ENCODE measurements at regions not wholly inside any gene's neighbourhood (a gene's known extent, or its start where the extent isn't known, plus 50 kb on each side); places are given as distances from the start of the nearest gene placed in this dataset.

DNA sequence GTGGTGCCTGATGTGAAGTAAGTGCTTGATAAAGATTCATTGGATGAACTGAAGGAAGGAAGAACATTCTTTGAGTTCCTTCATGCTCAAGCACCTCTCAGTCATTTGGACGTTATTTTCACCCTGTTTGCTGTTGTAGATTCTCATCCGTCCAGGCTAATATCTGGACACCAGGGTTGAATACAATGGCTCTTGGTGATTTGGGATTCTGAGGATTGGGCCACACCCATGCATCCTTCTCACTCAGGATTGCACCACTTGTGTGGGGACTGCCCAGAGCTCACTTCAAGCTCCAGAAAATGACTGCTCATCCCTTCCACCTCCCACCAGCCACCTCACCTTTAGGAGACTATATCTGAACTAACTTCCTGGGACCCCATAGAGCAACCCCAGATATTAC lies 117.1 kb upstream of the IPO9 start:
- DNase-seq, result no peak

DNA sequence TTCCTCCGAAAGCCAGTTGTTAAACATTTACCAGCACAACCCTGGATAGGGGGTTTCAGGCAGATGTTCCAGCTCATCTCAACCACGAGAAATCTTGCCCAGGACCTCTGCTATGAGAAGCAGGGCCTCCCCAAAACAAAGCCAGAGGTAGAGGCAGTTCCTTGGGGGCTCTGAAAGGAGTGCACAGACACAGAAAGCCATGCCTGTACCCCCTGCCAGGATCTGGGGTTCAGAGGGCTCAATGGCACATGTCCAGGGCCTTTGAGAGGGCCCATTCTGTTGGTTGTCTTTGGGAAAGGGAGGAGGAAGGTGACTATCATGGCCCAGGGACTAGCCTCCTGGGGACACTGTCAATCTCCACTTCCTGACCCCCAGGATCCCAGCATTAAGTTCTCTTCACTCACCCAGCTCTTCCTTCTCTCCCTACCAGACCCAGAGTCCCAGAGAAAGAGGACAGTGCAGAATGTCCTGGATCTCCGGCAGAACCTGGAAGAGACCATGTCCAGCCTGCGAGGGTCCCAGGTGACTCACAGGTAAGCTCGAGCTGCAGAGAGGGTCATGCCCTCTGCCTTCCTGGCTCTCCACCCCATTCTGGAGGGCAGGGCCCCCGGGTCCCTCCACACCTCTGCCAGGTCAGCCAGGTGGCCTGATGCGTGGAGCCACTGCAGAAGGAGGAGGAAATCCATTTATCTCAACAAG lies 116.4 kb upstream of the IPO9 start:
- DNase-seq, result no peak

DNA sequence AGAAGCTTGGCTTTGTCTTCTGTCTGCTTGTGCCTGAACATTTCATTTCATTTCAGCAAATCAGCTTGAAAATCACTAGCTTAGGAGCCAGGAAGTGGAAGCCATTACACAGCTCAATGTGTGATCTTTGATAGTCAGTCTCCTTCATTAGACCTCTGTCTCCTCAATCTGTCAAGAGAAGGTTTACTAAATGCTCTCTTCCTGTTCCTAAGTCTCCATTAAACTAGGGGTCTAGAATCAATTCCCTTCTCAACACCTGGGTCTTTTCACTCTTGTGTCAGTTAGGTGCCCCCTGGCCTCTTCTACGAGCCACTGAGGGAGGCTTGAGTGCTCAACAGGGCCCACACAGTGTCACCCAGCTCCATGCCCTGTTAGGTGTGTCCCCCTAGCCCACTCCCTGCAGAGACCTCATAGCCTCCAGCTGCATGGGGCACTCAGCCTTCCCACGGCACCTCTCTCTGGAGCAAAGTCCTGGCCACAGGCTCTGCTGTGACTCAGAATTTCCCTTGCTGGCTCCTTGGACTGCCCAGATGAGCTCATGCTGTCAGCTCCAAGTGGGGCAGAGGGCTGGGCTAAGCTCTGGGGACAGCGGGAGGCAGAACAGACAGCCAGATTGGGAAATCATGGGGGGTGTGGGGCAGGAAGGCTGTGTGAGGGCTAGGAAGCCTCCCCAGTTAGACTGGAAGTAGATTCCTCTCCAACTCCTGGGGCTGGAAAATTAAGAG lies 115.7 kb upstream of the IPO9 start:
- no peak for DNase-seq

DNA sequence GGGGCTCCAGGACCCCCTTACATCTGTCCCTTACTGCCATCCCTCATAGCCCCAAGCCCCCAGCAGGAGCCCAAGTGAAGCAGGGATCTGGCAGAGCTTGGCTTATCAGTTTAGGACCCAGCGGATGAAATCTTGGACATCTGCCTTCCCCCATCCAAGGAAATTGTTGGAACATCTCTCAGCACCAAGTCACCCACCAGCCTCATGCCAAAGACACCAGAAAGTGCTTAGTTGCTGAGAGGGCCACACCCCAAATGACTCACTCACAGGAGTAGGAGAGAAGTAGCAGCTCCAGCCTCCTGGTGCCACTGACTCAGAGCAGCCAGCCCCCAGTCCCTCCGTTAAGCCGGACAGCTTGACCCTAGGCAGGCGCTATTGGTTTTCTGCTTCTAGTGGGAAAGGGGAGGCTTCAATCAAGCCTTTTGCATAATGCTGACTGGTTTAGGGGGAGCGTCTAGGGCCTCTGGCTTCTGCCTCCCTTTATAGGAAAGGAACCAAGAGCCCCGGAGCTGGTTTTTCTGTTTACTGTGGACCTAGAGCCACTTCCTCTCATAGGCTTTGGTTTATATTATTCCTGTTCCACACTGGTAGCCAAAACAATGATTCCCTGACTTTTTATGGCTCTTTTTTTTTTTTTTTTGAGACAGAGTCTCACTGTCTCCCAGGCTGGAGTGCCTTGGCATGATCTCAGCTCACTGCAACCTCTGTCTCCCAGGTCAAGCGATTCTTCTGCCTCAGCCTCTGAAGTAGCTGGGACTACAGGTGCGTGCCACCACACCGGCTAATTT lies 114.2 kb upstream of the IPO9 start:
- no peak for DNase-seq

DNA sequence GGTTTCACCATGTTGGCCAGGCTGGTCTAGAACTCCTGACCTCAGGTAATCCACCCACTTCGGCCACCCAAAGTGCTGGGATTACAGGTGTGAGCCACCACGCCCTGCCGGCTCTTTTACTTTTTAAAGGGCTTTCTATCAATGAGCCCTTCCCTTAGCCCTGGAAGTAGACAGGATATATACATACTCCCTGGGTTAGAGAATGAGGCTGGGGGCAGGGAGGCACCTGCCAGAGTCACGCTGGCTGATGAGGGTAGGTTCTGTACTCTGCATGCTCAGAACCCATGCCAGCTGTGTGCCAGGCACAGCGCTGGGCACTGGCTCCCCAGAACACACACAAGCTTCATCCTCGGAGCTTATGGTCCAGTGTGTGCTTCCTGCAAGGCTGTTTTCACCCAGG lies 113.6 kb upstream of the IPO9 start:
- no peak for DNase-seq

DNA sequence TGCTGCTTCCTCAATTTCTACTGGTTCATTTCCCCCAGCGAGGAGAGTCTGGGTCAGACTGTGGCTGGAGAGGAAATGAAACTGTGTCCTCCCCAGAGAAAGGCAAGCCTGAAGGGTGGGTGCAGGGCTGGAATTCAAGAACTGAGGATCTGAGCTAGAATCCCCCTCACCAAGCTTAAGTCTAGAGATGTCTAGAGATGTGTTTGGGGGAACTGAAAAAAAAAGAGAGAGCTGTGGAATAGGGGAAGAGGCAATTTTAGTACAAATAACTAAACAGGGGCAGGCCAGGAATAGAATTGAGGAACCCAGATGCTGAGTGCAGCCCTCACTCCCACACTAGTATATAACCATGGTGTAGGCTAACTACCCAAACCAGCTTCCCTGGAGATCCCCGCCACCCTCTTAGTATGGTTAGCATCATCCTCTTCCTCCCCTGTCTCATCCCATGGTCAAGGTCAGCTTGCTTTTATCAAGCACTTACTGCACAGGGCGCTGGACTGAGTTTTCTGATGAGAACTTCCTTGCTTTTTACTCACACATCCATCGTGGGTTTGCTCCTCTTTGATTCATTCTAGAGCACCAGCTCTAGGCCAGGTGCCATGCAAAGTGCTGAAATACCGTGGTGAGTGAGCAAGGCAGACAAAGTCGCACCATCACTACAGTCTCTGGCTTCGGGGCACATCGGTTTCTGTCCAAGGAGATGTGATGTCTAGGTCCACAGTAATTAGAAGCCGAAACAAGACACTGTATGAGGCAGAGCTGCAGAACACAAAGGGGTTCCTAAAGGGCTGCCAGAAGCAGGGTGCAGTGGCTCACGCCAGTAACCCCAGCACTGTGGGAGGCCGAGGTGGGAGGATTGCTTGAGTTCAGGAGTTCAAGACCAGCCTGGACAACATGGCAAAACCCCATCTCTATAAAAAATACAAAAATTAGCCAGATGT lies 112.9 kb upstream of the IPO9 start:
- no peak for DNase-seq

DNA sequence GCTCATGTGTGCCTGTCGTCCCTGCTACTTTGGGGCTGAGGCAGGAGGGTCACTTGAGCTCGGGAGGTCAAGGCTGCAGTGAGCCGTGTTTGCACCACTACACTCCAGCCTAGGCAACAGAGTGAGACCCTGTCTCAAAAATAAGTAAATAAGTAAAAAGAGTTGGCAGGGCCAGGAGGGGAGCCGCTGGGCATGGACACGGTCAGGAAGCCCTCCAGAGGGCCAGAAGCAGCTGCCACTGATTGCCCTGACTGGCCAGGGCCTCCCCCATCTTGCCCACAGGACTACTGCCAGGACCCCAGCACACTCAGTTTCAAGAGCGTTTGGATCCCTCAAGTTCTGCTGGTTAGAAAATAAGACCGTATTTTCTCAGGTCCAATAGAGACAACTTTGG lies 112.2 kb upstream of the IPO9 start:
- DNase-seq, result no peak

DNA sequence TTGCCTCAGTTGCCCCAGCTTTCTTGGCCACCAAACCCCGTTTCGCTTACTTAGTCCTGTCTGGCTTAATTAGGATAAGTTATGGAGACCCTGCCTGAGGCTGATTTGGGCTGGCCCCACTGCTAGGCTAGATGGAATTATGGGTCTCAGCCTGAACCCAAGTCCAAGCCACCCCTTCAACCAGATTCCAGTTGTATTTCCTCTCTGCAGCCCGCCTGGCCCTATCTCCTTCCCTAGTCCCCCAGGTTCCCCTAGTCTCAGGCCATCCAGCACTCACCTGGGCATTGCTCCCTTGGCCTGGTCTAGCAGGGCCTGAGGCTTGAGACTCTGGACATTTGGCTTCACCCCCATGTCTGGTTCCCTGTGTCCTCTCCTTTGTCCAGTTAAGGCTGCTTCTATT lies 111.7 kb upstream of the IPO9 start:
- no peak for DNase-seq

DNA sequence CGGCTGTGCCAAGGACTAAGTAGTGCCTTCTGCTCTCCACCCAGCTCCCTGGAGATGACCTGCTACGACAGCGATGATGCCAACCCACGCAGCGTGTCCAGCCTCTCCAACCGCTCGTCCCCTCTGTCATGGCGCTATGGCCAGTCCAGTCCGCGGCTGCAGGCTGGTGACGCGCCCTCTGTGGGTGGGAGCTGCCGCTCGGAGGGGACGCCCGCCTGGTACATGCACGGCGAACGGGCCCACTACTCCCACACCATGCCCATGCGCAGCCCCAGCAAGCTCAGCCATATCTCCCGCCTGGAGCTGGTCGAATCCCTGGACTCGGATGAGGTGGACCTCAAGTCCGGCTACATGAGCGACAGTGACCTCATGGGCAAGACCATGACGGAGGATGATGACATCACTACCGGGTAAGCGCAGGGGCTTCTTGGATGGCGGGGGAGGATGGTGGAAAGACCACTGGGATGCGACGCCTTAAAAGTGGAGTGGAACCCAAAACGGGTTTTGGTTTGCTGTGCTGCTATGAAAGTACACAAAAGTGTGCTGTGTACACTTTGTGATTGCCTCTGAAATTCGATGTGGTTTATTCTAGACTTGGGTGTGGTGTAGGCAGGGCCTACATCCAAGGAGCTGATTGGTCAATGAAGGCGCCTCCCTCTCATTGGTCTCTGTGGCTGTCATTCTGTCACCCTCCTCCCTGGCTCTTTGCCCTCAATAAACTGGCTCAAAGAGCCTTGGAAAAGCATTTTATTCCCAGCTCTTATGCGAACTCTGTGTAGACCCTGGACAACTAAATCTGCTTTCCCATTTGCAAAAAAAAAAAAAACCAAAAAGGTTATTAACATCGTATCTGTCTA lies 110.4 kb upstream of the IPO9 start:
- DNase-seq, result no peak

DNA sequence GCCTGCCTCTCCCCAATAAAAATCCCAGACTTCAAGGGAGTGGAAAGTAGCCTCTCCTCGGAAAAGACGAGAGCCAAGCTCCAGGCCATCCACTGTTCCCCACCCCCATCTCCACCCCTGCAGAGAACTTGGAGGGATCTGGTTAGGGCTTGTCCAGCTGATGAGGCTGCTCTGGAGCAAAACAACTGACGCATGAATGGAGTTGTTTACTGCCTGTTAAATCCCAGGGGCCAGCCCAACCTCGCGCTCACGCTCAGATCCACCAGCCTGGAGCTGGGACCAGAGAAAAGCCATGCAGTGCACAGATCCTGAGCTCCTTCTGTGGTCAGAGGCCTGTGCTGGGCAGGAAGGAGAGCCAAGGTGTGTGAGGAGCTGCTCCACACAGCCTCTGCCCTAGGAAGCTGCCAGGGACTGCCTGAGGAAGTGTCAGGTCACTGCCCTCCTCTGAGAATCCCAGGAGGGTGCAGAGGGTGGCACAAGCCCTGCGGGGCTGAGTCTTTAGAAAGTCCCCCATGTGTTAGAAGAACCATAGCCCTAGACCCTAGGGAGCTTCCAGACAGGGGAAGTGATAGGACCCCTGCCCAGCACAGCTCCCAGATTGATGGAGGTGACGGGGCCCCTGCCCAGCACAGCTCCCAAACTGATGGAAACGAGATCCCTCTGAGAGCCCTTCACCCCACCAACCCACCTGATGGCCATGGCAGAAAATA lies 109.0 kb upstream of the IPO9 start:
- no peak for DNase-seq

DNA sequence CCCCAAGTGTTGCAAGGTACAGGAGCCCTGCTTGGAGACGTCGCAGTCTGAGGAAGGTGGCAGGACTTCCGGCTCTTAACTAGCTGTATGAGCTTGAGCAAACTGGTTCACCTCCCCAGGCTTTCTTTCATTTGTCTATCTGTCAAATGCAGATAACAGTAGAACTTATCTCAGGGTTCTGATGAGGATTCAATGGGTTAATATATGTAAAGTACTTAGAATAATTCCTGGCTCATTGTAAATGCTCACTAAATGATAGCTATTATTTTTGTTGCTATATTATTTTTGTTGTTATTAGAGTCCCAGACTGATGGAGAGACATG lies 108.5 kb upstream of the IPO9 start:
- no peak for DNase-seq

DNA sequence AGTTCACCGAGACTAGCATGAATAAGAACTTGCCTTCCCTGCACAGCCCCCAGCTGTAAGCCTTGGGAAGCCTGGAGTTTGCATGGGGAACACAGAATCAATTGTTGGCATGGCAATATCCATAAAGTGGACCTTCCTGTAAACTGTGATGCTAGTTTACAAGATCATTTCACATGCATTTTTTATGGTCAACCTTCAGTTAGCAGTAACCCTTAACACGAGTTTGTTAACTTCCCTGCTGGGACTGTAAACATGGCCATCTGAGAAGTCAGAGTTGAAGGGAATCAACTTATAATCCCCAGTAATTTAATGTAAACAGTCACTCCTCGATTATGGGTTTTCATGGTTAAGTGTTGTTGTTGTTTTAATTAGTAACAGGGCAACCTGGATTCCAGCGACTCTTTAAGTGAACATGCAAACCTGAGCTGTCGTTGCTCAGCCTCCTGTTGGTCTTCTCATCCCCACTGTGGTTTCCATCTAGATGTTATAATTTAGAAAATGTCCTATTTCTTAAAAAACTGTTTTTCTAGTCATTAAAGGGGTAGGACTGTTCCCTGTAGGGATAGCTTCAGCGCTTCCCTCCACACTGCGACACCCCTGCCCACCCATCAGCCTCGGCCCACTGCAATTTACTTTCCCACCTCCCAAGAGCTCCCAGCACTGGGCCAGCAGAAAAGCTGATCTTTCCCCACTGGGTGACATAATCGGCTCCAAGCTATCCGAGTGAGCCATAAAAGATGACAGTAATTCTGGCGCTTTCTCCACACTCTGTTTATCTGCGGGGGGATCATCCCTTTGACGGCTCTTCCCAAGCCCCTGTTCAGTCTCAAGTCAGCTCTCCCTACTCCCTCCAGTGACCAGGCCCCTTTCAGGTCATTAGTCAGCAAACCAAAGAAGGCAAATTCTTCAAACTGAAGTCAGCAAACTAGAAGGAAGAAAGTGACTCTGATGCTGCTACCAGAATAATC lies 107.6 kb upstream of the IPO9 start:
- DNase-seq, result no peak

DNA sequence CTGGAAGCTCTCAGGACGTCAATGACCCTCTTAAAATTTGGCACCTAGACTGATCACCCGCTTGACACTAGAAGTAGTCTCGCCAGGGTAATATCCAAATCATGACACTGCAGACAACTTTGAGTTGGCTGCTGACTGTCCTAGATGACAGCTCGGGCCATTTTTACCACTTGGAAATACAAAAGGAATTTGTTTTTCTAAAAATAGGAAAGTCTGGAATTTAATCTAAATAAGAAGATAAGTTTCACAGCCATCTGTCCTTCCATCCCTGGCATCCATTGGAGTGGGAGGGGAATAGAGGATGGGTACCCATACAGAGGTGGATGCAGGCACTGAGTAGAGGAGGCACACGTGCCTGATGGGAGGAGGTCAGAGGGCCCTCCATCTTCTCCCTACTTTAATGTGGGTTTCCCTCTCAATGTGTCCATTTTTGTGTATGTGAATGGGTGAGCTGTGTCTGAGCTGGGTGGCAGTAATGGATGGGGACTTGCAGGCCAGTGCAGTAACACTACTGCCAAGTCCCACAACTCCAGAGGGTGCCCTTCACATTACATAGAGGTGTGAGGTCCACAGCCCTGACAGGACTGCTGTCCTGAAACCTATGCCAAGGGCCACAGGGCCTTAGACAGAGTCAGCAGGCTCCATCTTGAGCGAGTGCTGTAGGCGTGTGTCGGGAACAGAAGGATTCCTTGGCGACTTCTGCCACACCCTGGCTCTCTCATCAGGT lies 104.8 kb upstream of the IPO9 start:
- DNase-seq, result no peak

DNA sequence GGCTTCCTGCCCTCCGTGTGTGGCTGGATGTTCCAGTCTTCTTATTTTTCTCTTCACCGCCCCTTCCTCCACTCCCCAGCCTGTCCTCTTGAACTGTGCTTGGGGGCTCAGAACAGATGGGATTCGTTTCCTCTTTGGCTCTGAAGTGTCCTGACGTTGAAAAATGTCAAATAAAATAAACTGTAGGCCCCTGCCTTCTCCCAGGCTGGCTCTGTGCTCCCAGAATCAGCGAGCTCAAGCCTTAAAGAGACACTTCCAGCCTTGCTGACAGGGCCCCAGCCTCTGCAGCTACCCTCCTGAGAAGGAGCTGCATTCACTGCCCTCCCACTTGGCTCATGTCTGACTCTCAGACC lies 104.2 kb upstream of the IPO9 start:
- no peak for DNase-seq

DNA sequence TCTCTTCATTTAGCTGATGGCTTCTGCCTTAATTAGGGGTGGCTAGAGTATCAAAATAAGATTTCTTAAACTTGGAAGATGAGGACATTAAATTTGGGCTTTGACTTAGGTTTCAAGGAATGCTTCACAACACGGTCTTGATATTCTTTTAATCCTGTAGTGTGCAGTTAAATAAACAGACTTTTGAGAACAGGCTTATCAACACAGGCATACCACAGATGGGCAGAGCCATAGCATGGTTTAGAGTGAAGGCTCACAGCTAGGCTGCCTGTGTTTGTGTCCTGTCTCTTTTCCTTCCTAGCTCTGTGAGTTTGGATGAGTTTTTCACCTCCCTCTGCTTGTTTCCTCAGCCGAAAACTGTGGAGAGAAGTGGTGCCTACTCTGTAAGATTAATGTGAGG lies 102.3 kb upstream of the IPO9 start:
- DNase-seq, result no peak

DNA sequence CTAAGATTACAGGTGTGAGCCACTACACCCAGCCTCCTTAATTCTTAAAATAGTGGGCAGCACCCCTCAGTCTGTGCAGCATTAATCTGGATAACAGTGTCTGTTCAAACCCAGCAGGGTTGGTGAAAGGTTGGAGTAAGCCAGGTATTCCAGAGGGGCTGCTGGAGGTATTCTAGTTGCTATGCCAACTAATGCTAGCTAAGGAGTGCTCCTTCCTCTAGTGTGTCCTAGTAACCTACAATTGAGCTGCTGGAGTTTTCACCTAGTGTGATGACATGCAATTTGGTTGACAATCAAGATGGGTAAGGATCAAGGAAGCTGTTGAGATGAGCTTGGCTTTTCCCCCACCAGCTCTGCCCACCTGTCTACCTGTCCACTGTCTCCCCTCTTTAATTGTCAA lies 100.2 kb upstream of the IPO9 start:
- no peak for DNase-seq

DNA sequence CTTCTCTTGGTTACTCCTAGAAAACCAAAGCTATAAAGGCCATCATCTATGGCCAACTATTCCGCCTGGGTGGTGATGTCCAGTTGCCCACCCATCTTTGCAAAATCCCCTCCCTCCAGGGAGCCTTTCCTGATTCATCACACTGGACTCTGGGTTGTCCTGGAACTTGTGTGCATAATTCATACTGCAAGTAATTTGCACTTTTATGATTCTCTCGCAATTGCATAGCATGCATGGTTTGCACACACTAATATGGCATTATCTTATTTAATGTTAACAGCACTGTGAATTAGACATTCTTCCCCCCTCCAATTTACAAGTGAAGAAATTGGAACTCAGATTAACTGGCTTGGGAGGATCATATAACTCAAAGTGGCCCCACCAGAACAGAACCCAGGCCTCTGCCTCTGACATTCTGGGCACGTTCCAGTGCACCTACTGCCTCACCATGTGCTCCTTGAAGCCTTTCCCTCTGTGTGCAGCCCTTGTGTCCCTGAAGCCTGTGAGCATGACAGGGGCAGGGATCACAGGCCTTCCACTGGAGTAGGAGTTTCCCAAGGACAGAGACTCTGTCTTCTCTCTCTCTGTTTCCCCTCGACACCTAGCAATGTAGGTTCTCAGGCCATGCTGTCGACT lies 98.9 kb upstream of the IPO9 start:
- no peak for DNase-seq

DNA sequence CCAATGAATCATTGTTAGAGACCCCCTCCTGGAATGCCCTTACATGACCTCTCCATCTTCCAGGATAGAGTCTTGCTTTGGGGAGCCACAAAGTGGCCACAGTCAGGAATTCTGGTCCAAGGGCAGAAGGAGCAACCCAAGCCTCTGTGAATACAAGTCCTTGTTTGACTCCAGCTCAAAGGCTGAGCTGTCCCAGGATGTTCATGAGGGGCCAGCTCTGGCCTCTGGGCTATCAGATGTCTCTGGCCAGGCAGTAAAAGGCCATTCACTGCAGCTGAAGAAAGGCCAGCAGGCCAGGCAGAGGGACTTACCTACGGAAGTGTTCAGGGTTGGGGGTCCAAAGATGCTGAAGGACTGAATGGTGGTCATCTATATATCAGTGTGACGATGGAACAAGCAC lies 98.3 kb upstream of the IPO9 start:
- no peak for DNase-seq

DNA sequence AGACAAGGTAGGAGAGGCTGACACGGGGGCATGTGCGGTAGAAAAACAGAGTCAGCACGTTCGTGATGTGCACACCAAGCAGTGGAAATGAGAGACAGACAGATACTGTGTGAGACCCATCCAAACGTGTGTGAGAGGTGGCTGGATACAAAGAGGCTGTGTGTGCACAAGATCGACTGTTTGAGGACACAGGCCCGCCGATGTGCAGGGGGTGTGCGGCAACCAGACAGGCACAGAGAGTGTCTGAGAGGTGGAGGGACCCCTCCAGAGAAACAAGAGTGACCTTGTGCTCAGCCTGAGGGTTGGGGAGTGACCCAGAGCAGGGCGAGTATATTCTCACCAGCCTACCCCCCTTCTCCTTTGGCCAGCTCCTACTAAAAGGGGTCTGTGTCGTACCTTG lies 97.8 kb upstream of the IPO9 start:
- DNase-seq, result no peak

Measured in NCI-H1092 (cell line).